ENCODE measurements at regions not wholly inside any gene's neighbourhood (a gene's known extent, or its start where the extent isn't known, plus 50 kb on each side); places are given as distances from the start of the nearest gene placed in this dataset.

- TF ChIP-seq POLR2A (IDR thresholded peaks at IDR 0.05) (no peak), CTCF (IDR thresholded peaks at IDR 0.05) (no peak)
These were observed 85.3 kb upstream of the FXR1 start for GRCh38 chr3:180827171-180827570.
